ENCODE measurements at regions not wholly inside any gene's neighbourhood (a gene's known extent, or its start where the extent isn't known, plus 50 kb on each side); places are given as distances from the start of the nearest gene placed in this dataset.
"Not testable (repeated sequence)": the region's sequence is repeated elsewhere in the genome, so short reads cannot be mapped to it uniquely, and the experiment has no call there.

DNA sequence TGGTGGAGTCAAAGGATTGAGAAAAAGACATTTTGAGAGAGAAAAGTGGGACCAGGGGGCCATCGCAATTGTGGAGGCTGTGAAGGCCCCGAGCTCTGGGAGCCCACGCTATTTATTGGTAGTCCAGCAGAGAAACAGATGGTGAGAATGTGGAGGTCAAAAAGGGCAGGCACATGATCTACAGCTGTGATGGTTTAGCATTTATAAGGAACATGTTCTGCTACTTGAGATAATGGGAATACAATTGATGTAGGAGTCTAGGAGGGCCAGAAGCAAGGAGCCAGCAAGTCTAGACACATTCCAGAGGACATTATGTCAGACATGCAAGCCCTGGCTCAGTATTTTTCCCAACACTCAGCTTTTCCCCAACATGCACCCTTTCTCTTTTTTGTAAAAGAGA, 283.4 kb upstream of the MTPN start:
- BruUV-seq (replicated peaks); intact Hi-C loops (cut with micrococcal nuclease; ENCODE audit: unreplicated experiment); CTCF ChIA-PET; H3K9me3 ChIP-seq (ENCODE audit: low read depth, low read length, poor library complexity, severe bottlenecking); H3K27ac ChIP-seq (ENCODE audit: low read depth, low read length, poor library complexity, severe bottlenecking); POLR2A ChIA-PET (ENCODE audit: low non-redundant PET); H3K4me3 ChIP-seq (ENCODE audit: low read depth, low read length, poor library complexity, severe bottlenecking); DNase-seq (ENCODE audit: low spot score); H3K27me3 ChIP-seq (replicated peaks; ENCODE audit: insufficient read depth, low read depth, low read length, poor library complexity); H3K36me3 ChIP-seq (ENCODE audit: insufficient read depth, low read length, poor library complexity, severe bottlenecking); H3K4me1 ChIP-seq (ENCODE audit: insufficient read depth, low read length, poor library complexity, severe bottlenecking): not testable (repeated sequence)

DNA sequence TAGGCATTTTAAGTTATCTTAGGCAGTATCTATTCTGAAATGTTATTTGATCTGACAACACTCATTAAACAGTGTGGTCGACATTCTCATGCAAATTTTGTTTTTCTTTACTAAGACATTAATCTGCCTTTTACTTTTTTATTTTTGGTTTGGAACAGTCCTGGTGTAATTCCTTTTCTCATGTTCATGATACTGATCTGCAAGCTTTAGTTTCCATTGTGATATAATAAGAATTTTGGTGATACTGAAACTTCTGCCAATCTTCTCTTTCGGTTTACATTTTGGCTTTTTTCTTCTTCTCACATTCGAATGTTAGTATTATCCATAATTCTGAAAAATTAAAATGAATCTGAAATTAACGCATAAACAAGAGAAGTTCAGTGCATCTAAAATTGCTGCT, 281.9 kb upstream of the MTPN start:
- Histone ChIP-seq H3K27me3 (replicated peaks; ENCODE audit: insufficient read depth, low read depth, low read length, poor library complexity) (no peaks in the 10 kb centered on the region), H3K4me3 (ENCODE audit: low read depth, low read length, poor library complexity, severe bottlenecking) (no peak overlapping the region), H3K27ac (ENCODE audit: low read depth, low read length, poor library complexity, severe bottlenecking) (no peak overlapping the region), H3K36me3 (ENCODE audit: insufficient read depth, low read length, poor library complexity, severe bottlenecking) (no peaks in the 10 kb centered on the region), H3K4me1 (ENCODE audit: insufficient read depth, low read length, poor library complexity, severe bottlenecking) (no peaks in the 10 kb centered on the region), H3K9me3 (ENCODE audit: low read depth, low read length, poor library complexity, severe bottlenecking) (peaks cover 4% of the 10 kb centered on the region)
- CTCF ChIA-PET, result no interaction called here
- intact Hi-C loops (cut with micrococcal nuclease; ENCODE audit: unreplicated experiment), result no loop called here
- DNase-seq (ENCODE audit: low spot score), result no peak
- POLR2A ChIA-PET (ENCODE audit: low non-redundant PET), result no interaction called here
- TF ChIP-seq EZH2 (IDR thresholded peaks at IDR 0.05; ENCODE audit: borderline replicate concordance, low read depth, low read length, poor library complexity, severe bottlenecking), result no peak
- TF ChIP-seq, protein P1, sequence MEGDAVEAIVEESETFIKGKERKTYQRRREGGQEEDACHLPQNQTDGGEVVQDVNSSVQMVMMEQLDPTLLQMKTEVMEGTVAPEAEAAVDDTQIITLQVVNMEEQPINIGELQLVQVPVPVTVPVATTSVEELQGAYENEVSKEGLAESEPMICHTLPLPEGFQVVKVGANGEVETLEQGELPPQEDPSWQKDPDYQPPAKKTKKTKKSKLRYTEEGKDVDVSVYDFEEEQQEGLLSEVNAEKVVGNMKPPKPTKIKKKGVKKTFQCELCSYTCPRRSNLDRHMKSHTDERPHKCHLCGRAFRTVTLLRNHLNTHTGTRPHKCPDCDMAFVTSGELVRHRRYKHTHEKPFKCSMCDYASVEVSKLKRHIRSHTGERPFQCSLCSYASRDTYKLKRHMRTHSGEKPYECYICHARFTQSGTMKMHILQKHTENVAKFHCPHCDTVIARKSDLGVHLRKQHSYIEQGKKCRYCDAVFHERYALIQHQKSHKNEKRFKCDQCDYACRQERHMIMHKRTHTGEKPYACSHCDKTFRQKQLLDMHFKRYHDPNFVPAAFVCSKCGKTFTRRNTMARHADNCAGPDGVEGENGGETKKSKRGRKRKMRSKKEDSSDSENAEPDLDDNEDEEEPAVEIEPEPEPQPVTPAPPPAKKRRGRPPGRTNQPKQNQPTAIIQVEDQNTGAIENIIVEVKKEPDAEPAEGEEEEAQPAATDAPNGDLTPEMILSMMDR (conservative IDR thresholded peaks at IDR 0.05; ENCODE audit: low read depth, low read length), result no peak
- BruUV-seq (replicated peaks), result no TSS peak

GRCh38 chr7:136256491-136256890, 279.3 kb upstream of the MTPN start:
- H3K27me3 ChIP-seq (replicated peaks; ENCODE audit: insufficient read depth, low read depth, low read length, poor library complexity), result no peaks in the 10 kb centered on the region

GRCh38 chr7:136254148-136254547, 277.0 kb upstream of the MTPN start:
- Histone ChIP-seq H3K4me1 (ENCODE audit: insufficient read depth, low read length, poor library complexity, severe bottlenecking) (no peaks in the 10 kb centered on the region), H3K27me3 (replicated peaks; ENCODE audit: insufficient read depth, low read depth, low read length, poor library complexity) (no peaks in the 10 kb centered on the region), H3K36me3 (ENCODE audit: insufficient read depth, low read length, poor library complexity, severe bottlenecking) (no peaks in the 10 kb centered on the region), H3K27ac (ENCODE audit: low read depth, low read length, poor library complexity, severe bottlenecking) (no peak overlapping the region), H3K9me3 (ENCODE audit: low read depth, low read length, poor library complexity, severe bottlenecking) (no peaks in the 10 kb centered on the region), H3K4me3 (ENCODE audit: low read depth, low read length, poor library complexity, severe bottlenecking) (no peak overlapping the region)
- CTCF ChIA-PET, result no interaction called here
- TF ChIP-seq EZH2 (IDR thresholded peaks at IDR 0.05; ENCODE audit: borderline replicate concordance, low read depth, low read length, poor library complexity, severe bottlenecking), result no peak
- TF ChIP-seq, protein P1 (conservative IDR thresholded peaks at IDR 0.05; ENCODE audit: low read depth, low read length), result no peak
- BruUV-seq (replicated peaks), result no TSS peak
- DNase-seq (ENCODE audit: low spot score), result no peak
- POLR2A ChIA-PET (ENCODE audit: low non-redundant PET), result no interaction called here
- intact Hi-C loops (cut with micrococcal nuclease; ENCODE audit: unreplicated experiment), result no loop called here

More at GRCh38 chr7:136256491-136256890, 279.3 kb upstream of the MTPN start:
- BruUV-seq (replicated peaks), result no TSS peak
- H3K4me3 ChIP-seq (ENCODE audit: low read depth, low read length, poor library complexity, severe bottlenecking), result no peak overlapping the region
- TF ChIP-seq, protein P1 (conservative IDR thresholded peaks at IDR 0.05; ENCODE audit: low read depth, low read length), result no peak
- TF ChIP-seq EZH2 (IDR thresholded peaks at IDR 0.05; ENCODE audit: borderline replicate concordance, low read depth, low read length, poor library complexity, severe bottlenecking), result no peak
- ChIA-PET CTCF (no interaction called here), POLR2A (ENCODE audit: low non-redundant PET) (no interaction called here)
- peaks cover 4% of the 10 kb centered on the region for H3K9me3 ChIP-seq (ENCODE audit: low read depth, low read length, poor library complexity, severe bottlenecking)
- intact Hi-C loops (cut with micrococcal nuclease; ENCODE audit: unreplicated experiment), result no loop called here
- no peaks in the 10 kb centered on the region for H3K4me1 ChIP-seq (ENCODE audit: insufficient read depth, low read length, poor library complexity, severe bottlenecking)
- DNase-seq (ENCODE audit: low spot score), result no peak
- H3K36me3 ChIP-seq (ENCODE audit: insufficient read depth, low read length, poor library complexity, severe bottlenecking), result no peaks in the 10 kb centered on the region
- H3K27ac ChIP-seq (ENCODE audit: low read depth, low read length, poor library complexity, severe bottlenecking), result no peak overlapping the region

Measured in A673 (cell line).